IMR-90 (cell line): ENCODE measurements at regions not wholly inside any gene's neighbourhood (a gene's known extent, or its start where the extent isn't known, plus 50 kb on each side); places are given as distances from the start of the nearest gene placed in this dataset.

ENCODE experiments used
- MXI1 ChIP-seq: IDR thresholded peaks from 2 replicates; pipeline ENCODE4 v1.6.1; 2012; ENCODE audit warnings: low read depth, mild to moderate bottlenecking, low read length, moderate library complexity, borderline replicate concordance
- POLR2A ChIP-seq: IDR thresholded peaks from 2 replicates; pipeline ENCODE4 v1.6.1; 2012; ENCODE audit warnings: mild to moderate bottlenecking, low read depth, low read length
- RAD21 ChIP-seq: IDR thresholded peaks from 2 replicates; pipeline ENCODE4 v1.6.1; 2012; ENCODE audit warnings: low read length, improper control_type of control experiment
- RFX5 ChIP-seq: IDR thresholded peaks from 2 replicates; pipeline ENCODE4 v1.8.0; 2012; ENCODE audit warnings: low read depth, mild to moderate bottlenecking, low read length, moderate library complexity
- SMC3 ChIP-seq: fragments of 150-350 bp; IDR thresholded peaks from 2 replicates; pipeline ENCODE4 v1.6.1; 2016; ENCODE audit warnings: low read depth, mild to moderate bottlenecking, antibody characterized with exemption, low read length, moderate library complexity
- TF ChIP-seq, protein P1 (sequence below): conservative IDR thresholded peaks from 2 replicates; pipeline ENCODE4 v1.5.1; 2012; ENCODE audit warnings: mild to moderate bottlenecking, low read depth, low read length, improper control_type of control experiment
- TF ChIP-seq, protein P2 (sequence below): fragments of 150-350 bp; IDR thresholded peaks from 2 replicates; pipeline ENCODE4 v1.6.1; 2017; ENCODE audit warnings: mild to moderate bottlenecking, antibody characterized with exemption, low read length, low read depth

DNA sequence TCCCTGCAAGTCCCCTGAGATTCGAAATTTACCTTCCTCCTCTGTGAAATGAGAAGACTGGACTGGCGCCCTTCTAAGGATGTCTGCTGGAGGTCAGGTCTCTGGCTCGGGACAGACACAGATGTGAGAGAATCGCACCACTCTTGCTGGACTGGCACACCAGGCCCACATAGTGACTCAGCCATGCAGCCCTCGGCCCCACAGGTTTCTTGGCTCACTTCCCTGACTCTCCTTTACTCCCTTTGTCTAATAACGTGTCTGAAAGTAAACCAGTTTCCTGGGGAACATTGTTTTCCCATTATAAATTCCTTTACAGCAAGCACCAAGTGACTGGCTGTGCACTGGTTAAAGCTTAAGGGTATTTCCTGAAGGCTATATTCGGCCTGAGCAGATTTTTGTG lies 106.7 kb upstream of the PLEKHG1 start:
- TF ChIP-seq, protein P1, sequence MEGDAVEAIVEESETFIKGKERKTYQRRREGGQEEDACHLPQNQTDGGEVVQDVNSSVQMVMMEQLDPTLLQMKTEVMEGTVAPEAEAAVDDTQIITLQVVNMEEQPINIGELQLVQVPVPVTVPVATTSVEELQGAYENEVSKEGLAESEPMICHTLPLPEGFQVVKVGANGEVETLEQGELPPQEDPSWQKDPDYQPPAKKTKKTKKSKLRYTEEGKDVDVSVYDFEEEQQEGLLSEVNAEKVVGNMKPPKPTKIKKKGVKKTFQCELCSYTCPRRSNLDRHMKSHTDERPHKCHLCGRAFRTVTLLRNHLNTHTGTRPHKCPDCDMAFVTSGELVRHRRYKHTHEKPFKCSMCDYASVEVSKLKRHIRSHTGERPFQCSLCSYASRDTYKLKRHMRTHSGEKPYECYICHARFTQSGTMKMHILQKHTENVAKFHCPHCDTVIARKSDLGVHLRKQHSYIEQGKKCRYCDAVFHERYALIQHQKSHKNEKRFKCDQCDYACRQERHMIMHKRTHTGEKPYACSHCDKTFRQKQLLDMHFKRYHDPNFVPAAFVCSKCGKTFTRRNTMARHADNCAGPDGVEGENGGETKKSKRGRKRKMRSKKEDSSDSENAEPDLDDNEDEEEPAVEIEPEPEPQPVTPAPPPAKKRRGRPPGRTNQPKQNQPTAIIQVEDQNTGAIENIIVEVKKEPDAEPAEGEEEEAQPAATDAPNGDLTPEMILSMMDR, result no peak
- TF ChIP-seq RAD21 (no peak), POLR2A (no peak), RFX5 (no peak), SMC3 (no peak), MXI1 (no peak)
- TF ChIP-seq, protein P2, sequence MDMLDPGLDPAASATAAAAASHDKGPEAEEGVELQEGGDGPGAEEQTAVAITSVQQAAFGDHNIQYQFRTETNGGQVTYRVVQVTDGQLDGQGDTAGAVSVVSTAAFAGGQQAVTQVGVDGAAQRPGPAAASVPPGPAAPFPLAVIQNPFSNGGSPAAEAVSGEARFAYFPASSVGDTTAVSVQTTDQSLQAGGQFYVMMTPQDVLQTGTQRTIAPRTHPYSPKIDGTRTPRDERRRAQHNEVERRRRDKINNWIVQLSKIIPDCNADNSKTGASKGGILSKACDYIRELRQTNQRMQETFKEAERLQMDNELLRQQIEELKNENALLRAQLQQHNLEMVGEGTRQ, result no peak
